ENCODE measurements at regions not wholly inside any gene's neighbourhood (a gene's known extent, or its start where the extent isn't known, plus 50 kb on each side); places are given as distances from the start of the nearest gene placed in this dataset.

GRCh38 chr12:131489718-131490117, 221.2 kb upstream of the SFSWAP start:
- H3K27ac ChIP-seq (ENCODE audit: insufficient read depth in 1 of 2, low read depth in 1 of 2, low read length in 2 of 2, poor library complexity in 1 of 2, severe bottlenecking in 2 of 2), result no peak overlapping the region
- H3K36me3 ChIP-seq (ENCODE audit: control insufficient read depth in 4 of 4, insufficient read depth in 4 of 4, low read length in 3 of 4), result no peaks in the 10 kb centered on the region
- H3K27me3 ChIP-seq (replicated peaks in 2 of 5; ENCODE audit: control insufficient read depth in 4 of 5, insufficient read depth in 5 of 5, low read length in 4 of 5), result no peaks in the 10 kb centered on the region
- 100% methylated on average over 1 of the region's 3 CpGs for whole genome bisulfite sequencing (ENCODE audit: insufficient coverage)
- no peak for DNase-seq
- ChIA-PET POLR2A (no interaction called here), CTCF (interaction anchor here (0.7 to 1.1 kb wide), 2 partner anchors 9 to 80 kb away, joined by 3 read pairs; no protein-coding TSS in a partner anchor)
- no peak overlapping the region for H3K4me3 ChIP-seq (ENCODE audit: control insufficient read depth in 1 of 7, extremely low read depth in 1 of 7, insufficient read depth in 4 of 7, low read depth in 2 of 7, low read length in 6 of 7)
- H3K4me1 ChIP-seq (ENCODE audit: control extremely low read depth in 1 of 4, control insufficient read depth in 4 of 4, insufficient read depth in 4 of 4, low read length in 3 of 4), result peaks cover 0 to 12% (median 2%) of the 10 kb centered on the region in 4 experiments
- H3K9me3 ChIP-seq (ENCODE audit: control extremely low read depth in 1 of 5, control insufficient read depth in 4 of 5, insufficient read depth in 2 of 5, low read depth in 1 of 5, low read length in 4 of 5), result no peaks in the 10 kb centered on the region

GRCh38 chr12:131491155-131491554, 219.7 kb upstream of the SFSWAP start:
- Histone ChIP-seq H3K27me3 (replicated peaks in 2 of 5; ENCODE audit: control insufficient read depth in 4 of 5, insufficient read depth in 5 of 5, low read length in 4 of 5) (no peaks in the 10 kb centered on the region), H3K4me3 (ENCODE audit: control insufficient read depth in 1 of 7, extremely low read depth in 1 of 7, insufficient read depth in 4 of 7, low read depth in 2 of 7, low read length in 6 of 7) (no peak overlapping the region), H3K9me3 (ENCODE audit: control extremely low read depth in 1 of 5, control insufficient read depth in 4 of 5, insufficient read depth in 2 of 5, low read depth in 1 of 5, low read length in 4 of 5) (no peaks in the 10 kb centered on the region), H3K4me1 (ENCODE audit: control extremely low read depth in 1 of 4, control insufficient read depth in 4 of 4, insufficient read depth in 4 of 4, low read length in 3 of 4) (peaks cover 0 to 12% (median 2%) of the 10 kb centered on the region in 4 experiments), H3K36me3 (ENCODE audit: control insufficient read depth in 4 of 4, insufficient read depth in 4 of 4, low read length in 3 of 4) (no peaks in the 10 kb centered on the region), H3K27ac (ENCODE audit: insufficient read depth in 1 of 2, low read depth in 1 of 2, low read length in 2 of 2, poor library complexity in 1 of 2, severe bottlenecking in 2 of 2) (no peak overlapping the region)
- no peak for DNase-seq
- ChIA-PET POLR2A (no interaction called here), CTCF (interaction anchor here (1.4 kb wide), 1 partner anchor 37 kb away, joined by 4 read pairs; no protein-coding TSS in a partner anchor)
- 100% methylated on average over 1 of the region's 1 CpG for WGBS (ENCODE audit: insufficient coverage)

GRCh38 chr12:131491916-131492490, 218.9 kb upstream of the SFSWAP start:
- Histone ChIP-seq H3K4me1 (ENCODE audit: control extremely low read depth in 1 of 4, control insufficient read depth in 4 of 4, insufficient read depth in 4 of 4, low read length in 3 of 4) (peaks cover 0 to 11% (median 2%) of the 10 kb centered on the region in 4 experiments), H3K9me3 (ENCODE audit: control extremely low read depth in 1 of 5, control insufficient read depth in 4 of 5, insufficient read depth in 2 of 5, low read depth in 1 of 5, low read length in 4 of 5) (no peaks in the 10 kb centered on the region), H3K36me3 (ENCODE audit: control insufficient read depth in 4 of 4, insufficient read depth in 4 of 4, low read length in 3 of 4) (no peaks in the 10 kb centered on the region), H3K27me3 (replicated peaks in 2 of 5; ENCODE audit: control insufficient read depth in 4 of 5, insufficient read depth in 5 of 5, low read length in 4 of 5) (no peaks in the 10 kb centered on the region), H3K27ac (ENCODE audit: insufficient read depth in 1 of 2, low read depth in 1 of 2, low read length in 2 of 2, poor library complexity in 1 of 2, severe bottlenecking in 2 of 2) (no peak overlapping the region), H3K4me3 (ENCODE audit: control insufficient read depth in 1 of 7, extremely low read depth in 1 of 7, insufficient read depth in 4 of 7, low read depth in 2 of 7, low read length in 6 of 7) (no peak overlapping the region)
- no peak for DNase-seq
- ChIA-PET POLR2A (no interaction called here), CTCF (interaction anchor here (1.4 kb wide), 1 partner anchor 38 kb away, joined by 4 read pairs; no protein-coding TSS in a partner anchor)
- WGBS (ENCODE audit: insufficient coverage), result 95% methylated on average over 3 of the region's 3 CpGs

GRCh38 chr12:131493068-131493826, 217.6 kb upstream of the SFSWAP start:
- Histone ChIP-seq H3K27me3 (replicated peaks in 2 of 5; ENCODE audit: control insufficient read depth in 4 of 5, insufficient read depth in 5 of 5, low read length in 4 of 5) (no peaks in the 10 kb centered on the region), H3K9me3 (ENCODE audit: control extremely low read depth in 1 of 5, control insufficient read depth in 4 of 5, insufficient read depth in 2 of 5, low read depth in 1 of 5, low read length in 4 of 5) (no peaks in the 10 kb centered on the region), H3K36me3 (ENCODE audit: control insufficient read depth in 4 of 4, insufficient read depth in 4 of 4, low read length in 3 of 4) (no peaks in the 10 kb centered on the region), H3K4me1 (ENCODE audit: control extremely low read depth in 1 of 4, control insufficient read depth in 4 of 4, insufficient read depth in 4 of 4, low read length in 3 of 4) (no peaks in the 10 kb centered on the region), H3K27ac (ENCODE audit: insufficient read depth in 1 of 2, low read depth in 1 of 2, low read length in 2 of 2, poor library complexity in 1 of 2, severe bottlenecking in 2 of 2) (no peak overlapping the region), H3K4me3 (ENCODE audit: control insufficient read depth in 1 of 7, extremely low read depth in 1 of 7, insufficient read depth in 4 of 7, low read depth in 2 of 7, low read length in 6 of 7) (no peak overlapping the region)
- CTCF ChIA-PET, result no interaction called here
- DNase-seq, result no peak
- WGBS (ENCODE audit: insufficient coverage), result 85% methylated on average over 14 of the region's 34 CpGs
- POLR2A ChIA-PET, result no interaction called here

- no peak overlapping the region for H3K4me3 ChIP-seq (ENCODE audit: control insufficient read depth in 1 of 7, extremely low read depth in 1 of 7, insufficient read depth in 4 of 7, low read depth in 2 of 7, low read length in 6 of 7)
- DNase-seq, result no peak
- no peaks in the 10 kb centered on the region for H3K27me3 ChIP-seq (replicated peaks in 2 of 5; ENCODE audit: control insufficient read depth in 4 of 5, insufficient read depth in 5 of 5, low read length in 4 of 5)
- no peaks in the 10 kb centered on the region for H3K36me3 ChIP-seq (ENCODE audit: control insufficient read depth in 4 of 4, insufficient read depth in 4 of 4, low read length in 3 of 4)
- H3K4me1 ChIP-seq (ENCODE audit: control extremely low read depth in 1 of 4, control insufficient read depth in 4 of 4, insufficient read depth in 4 of 4, low read length in 3 of 4), result no peaks in the 10 kb centered on the region
- WGBS (ENCODE audit: insufficient coverage), result 98% methylated on average over 16 of the region's 24 CpGs
- H3K9me3 ChIP-seq (ENCODE audit: control extremely low read depth in 1 of 5, control insufficient read depth in 4 of 5, insufficient read depth in 2 of 5, low read depth in 1 of 5, low read length in 4 of 5), result no peaks in the 10 kb centered on the region
- H3K27ac ChIP-seq (ENCODE audit: insufficient read depth in 1 of 2, low read depth in 1 of 2, low read length in 2 of 2, poor library complexity in 1 of 2, severe bottlenecking in 2 of 2), result no peak overlapping the region
- POLR2A ChIA-PET, result no interaction called here
- CTCF ChIA-PET, result no interaction called here
Observed at GRCh38 chr12:131494216-131494615, 216.7 kb upstream of the SFSWAP start.

- Histone ChIP-seq H3K9me3 (ENCODE audit: control extremely low read depth in 1 of 5, control insufficient read depth in 4 of 5, insufficient read depth in 2 of 5, low read depth in 1 of 5, low read length in 4 of 5) (no peaks in the 10 kb centered on the region), H3K4me1 (ENCODE audit: control extremely low read depth in 1 of 4, control insufficient read depth in 4 of 4, insufficient read depth in 4 of 4, low read length in 3 of 4) (no peaks in the 10 kb centered on the region), H3K27me3 (replicated peaks in 2 of 5; ENCODE audit: control insufficient read depth in 4 of 5, insufficient read depth in 5 of 5, low read length in 4 of 5) (no peaks in the 10 kb centered on the region), H3K36me3 (ENCODE audit: control insufficient read depth in 4 of 4, insufficient read depth in 4 of 4, low read length in 3 of 4) (no peaks in the 10 kb centered on the region), H3K27ac (ENCODE audit: insufficient read depth in 1 of 2, low read depth in 1 of 2, low read length in 2 of 2, poor library complexity in 1 of 2, severe bottlenecking in 2 of 2) (no peak overlapping the region), H3K4me3 (ENCODE audit: control insufficient read depth in 1 of 7, extremely low read depth in 1 of 7, insufficient read depth in 4 of 7, low read depth in 2 of 7, low read length in 6 of 7) (no peak overlapping the region)
- ChIA-PET POLR2A (no interaction called here), CTCF (no interaction called here)
- no peak for DNase-seq
- 95% methylated on average over 4 of the region's 9 CpGs for WGBS (ENCODE audit: insufficient coverage)
Observed at GRCh38 chr12:131494741-131495524, 216.0 kb upstream of the SFSWAP start.

- H3K9me3 ChIP-seq (ENCODE audit: control extremely low read depth in 1 of 5, control insufficient read depth in 4 of 5, insufficient read depth in 2 of 5, low read depth in 1 of 5, low read length in 4 of 5), result no peaks in the 10 kb centered on the region
- 100% methylated on average over 1 of the region's 2 CpGs for WGBS (ENCODE audit: insufficient coverage)
- H3K4me3 ChIP-seq (ENCODE audit: control insufficient read depth in 1 of 7, extremely low read depth in 1 of 7, insufficient read depth in 4 of 7, low read depth in 2 of 7, low read length in 6 of 7), result no peak overlapping the region
- no peak for DNase-seq
- CTCF ChIA-PET, result no interaction called here
- H3K27ac ChIP-seq (ENCODE audit: insufficient read depth in 1 of 2, low read depth in 1 of 2, low read length in 2 of 2, poor library complexity in 1 of 2, severe bottlenecking in 2 of 2), result no peak overlapping the region
- no peaks in the 10 kb centered on the region for H3K36me3 ChIP-seq (ENCODE audit: control insufficient read depth in 4 of 4, insufficient read depth in 4 of 4, low read length in 3 of 4)
- POLR2A ChIA-PET, result no interaction called here
- no peaks in the 10 kb centered on the region for H3K4me1 ChIP-seq (ENCODE audit: control extremely low read depth in 1 of 4, control insufficient read depth in 4 of 4, insufficient read depth in 4 of 4, low read length in 3 of 4)
- no peaks in the 10 kb centered on the region for H3K27me3 ChIP-seq (replicated peaks in 2 of 5; ENCODE audit: control insufficient read depth in 4 of 5, insufficient read depth in 5 of 5, low read length in 4 of 5)
Observed at GRCh38 chr12:131497966-131498365, 212.9 kb upstream of the SFSWAP start.
